GM23338 (cell line): ENCODE measurements at regions not wholly inside any gene's neighbourhood (a gene's known extent, or its start where the extent isn't known, plus 50 kb on each side); places are given as distances from the start of the nearest gene placed in this dataset.

Experiments
- ATAC-seq: fragments of 200-7000 bp; cut with Tn5 transposase; 3 replicates; pipeline ENCODE4 v1.9.1; 2020
- DNase-seq: peaks from one replicate; pipeline ENCODE4 v3.0.0-alpha.2; 2015; ENCODE audit warnings: low spot score
- H2AFZ ChIP-seq: fragments of 200-600 bp; sonication (generic); 2 replicates; pipeline ENCODE4 v1.8.0; 2016; ENCODE audit warnings: antibody characterized with exemption, mild to moderate bottlenecking, moderate library complexity
- H3F3A ChIP-seq: fragments of 200-600 bp; sonication (generic); replicated peaks from 2 replicates; pipeline ENCODE4 v1.8.0; 2017; ENCODE audit warnings: antibody characterized with exemption, mixed run types, low read depth
- H3K27ac ChIP-seq: fragments of 200-600 bp; sonication (generic); 2 replicates; pipeline ENCODE4 v1.6.1; 2016; ENCODE audit warnings: low read depth
- H3K27me3 ChIP-seq: fragments of 200-600 bp; sonication (generic); 2 replicates; pipeline ENCODE4 v1.8.0; 2016; ENCODE audit warnings: mild to moderate bottlenecking, mixed run types, moderate library complexity; ENCODE audit not compliant: insufficient read depth
- H3K36me3 ChIP-seq: fragments of 200-600 bp; sonication (generic); 2 replicates; pipeline ENCODE4 v1.8.0; 2016; ENCODE audit warnings: mild to moderate bottlenecking; ENCODE audit not compliant: insufficient read depth
- H3K4me1 ChIP-seq: fragments of 200-600 bp; sonication (generic); 2 replicates; pipeline ENCODE4 v1.8.0; 2016; ENCODE audit warnings: mild to moderate bottlenecking, moderate library complexity; ENCODE audit not compliant: insufficient read depth
- H3K4me2 ChIP-seq: fragments of 200-600 bp; sonication (generic); 2 replicates; pipeline ENCODE4 v1.7.1; 2017; ENCODE audit warnings: mixed run types
- H3K4me3 ChIP-seq: fragments of 200-600 bp; sonication (generic); 2 replicates; pipeline ENCODE4 v1.6.1; 2016; ENCODE audit warnings: mixed run types
- H3K79me2 ChIP-seq: fragments of 200-600 bp; sonication (generic); replicated peaks from 2 replicates; pipeline ENCODE4 v1.8.0; 2017; ENCODE audit warnings: mild to moderate bottlenecking; ENCODE audit not compliant: insufficient read depth
- H3K9me2 ChIP-seq: fragments of 200-600 bp; sonication (generic); 2 replicates; pipeline ENCODE4 v1.8.0; 2017; ENCODE audit not compliant: insufficient read depth
- H4K20me1 ChIP-seq: fragments of 200-600 bp; sonication (generic); replicated peaks from 2 replicates; pipeline ENCODE4 v1.8.0; 2017; ENCODE audit warnings: mild to moderate bottlenecking; ENCODE audit not compliant: insufficient read depth
- H3K27ac Mint-ChIP-seq: 2 replicates; pipeline ENCODE4 v1.8.0; 2020; ENCODE audit warnings: inconsistent platforms, mild to moderate bottlenecking, moderate library complexity, mixed read lengths
- H3K27me3 Mint-ChIP-seq: 3 replicates; pipeline ENCODE4 v1.8.0; 2022; ENCODE audit warnings: low read depth, mild to moderate bottlenecking, moderate library complexity, mixed read lengths, inconsistent platforms; ENCODE audit not compliant: insufficient read depth, poor library complexity
- H3K36me3 Mint-ChIP-seq: 3 replicates; pipeline ENCODE4 v1.8.0; 2021; ENCODE audit warnings: low read depth, mild to moderate bottlenecking, inconsistent platforms, moderate library complexity, mixed read lengths
- H3K4me1 Mint-ChIP-seq: 3 replicates; pipeline ENCODE4 v1.8.0; 2020; ENCODE audit warnings: mild to moderate bottlenecking, inconsistent platforms, mixed read lengths
- H3K4me3 Mint-ChIP-seq: 3 replicates; pipeline ENCODE4 v1.8.0; 2021; ENCODE audit warnings: moderate library complexity, mild to moderate bottlenecking, inconsistent platforms, mixed read lengths
- H3K9me3 Mint-ChIP-seq: 3 replicates; pipeline ENCODE4 v1.8.0; 2020; ENCODE audit warnings: moderate library complexity, mild to moderate bottlenecking, inconsistent platforms, mixed read lengths
- CREB1 ChIP-seq: fragments of 250-450 bp; sonication (Bioruptor Pico); IDR thresholded peaks from 2 replicates; pipeline ENCODE4 v1.5.0; 2020; ENCODE audit warnings: low read depth, mild to moderate bottlenecking, moderate library complexity
- ETS1 ChIP-seq: IDR thresholded peaks from 2 replicates; pipeline ENCODE4 v1.6.1; 2016; ENCODE audit warnings: antibody characterized with exemption
- EZH2 ChIP-seq: fragments of 200-600 bp; sonication (generic); IDR thresholded peaks from one replicate; pipeline ENCODE4 v1.8.0; 2017; ENCODE audit warnings: antibody characterized with exemption, mild to moderate bottlenecking, low read depth; ENCODE audit not compliant: unreplicated experiment
- JUNB ChIP-seq: IDR thresholded peaks from one replicate; pipeline ENCODE4 v1.6.1; 2016; ENCODE audit warnings: antibody characterized with exemption; ENCODE audit not compliant: unreplicated experiment
- NANOG ChIP-seq: IDR thresholded peaks from 2 replicates; pipeline ENCODE4 v1.6.1; 2016; ENCODE audit warnings: antibody characterized with exemption, borderline replicate concordance
- ZNF462 ChIP-seq: fragments of 250-450 bp; sonication (Bioruptor Pico); IDR thresholded peaks from 2 replicates; pipeline ENCODE4 v1.5.0; 2020; ENCODE audit warnings: mild to moderate bottlenecking, moderate library complexity

- Histone ChIP-seq H3K36me3 (no peaks in the 10 kb centered on the region), H3F3A (no peaks in the 10 kb centered on the region), H3K4me2 (no peak overlapping the region), H3K79me2 (no peaks in the 10 kb centered on the region), H3K9me2 (no peaks in the 10 kb centered on the region), H3K27ac (no peak overlapping the region), H3K4me3 (no peak overlapping the region), H3K4me1 (no peaks in the 10 kb centered on the region), H2AFZ (no peak overlapping the region), H3K27me3 (peaks cover 7% of the 10 kb centered on the region; the same call in 1 of the 2 replicates), H4K20me1 (no peaks in the 10 kb centered on the region)
- Mint-ChIP-seq H3K9me3 (no peaks in the 10 kb centered on the region; the same call in 2 of the 3 replicates), H3K4me1 (no peaks in the 10 kb centered on the region), H3K36me3 (no peaks in the 10 kb centered on the region), H3K27me3 (peaks cover 12% of the 10 kb centered on the region), H3K27ac (no peak overlapping the region), H3K4me3 (no peak overlapping the region)
- TF ChIP-seq JUNB (no peak), ETS1 (no peak), CREB1 (CRISPR knock-in tag) (no peak), ZNF462 (CRISPR knock-in tag) (no peak), EZH2 (no peak), NANOG (no peak)
- DNase-seq (no peak), ATAC-seq (no peak)
Observed at GRCh38 chr5:5883562-5883961, 461.1 kb downstream of the ICE1 start.
